Neural progenitor cell (in vitro differentiated cells): ENCODE measurements at regions not wholly inside any gene's neighbourhood (a gene's known extent, or its start where the extent isn't known, plus 50 kb on each side); places are given as distances from the start of the nearest gene placed in this dataset.

Experiments
- DNase-seq: peaks from one replicate; pipeline ENCODE4 v3.0.0-alpha.2; 2016; ENCODE audit warnings: low spot score
- H2AFZ ChIP-seq: fragments of 200-600 bp; sonication (generic); replicated peaks from 2 replicates; pipeline ENCODE4 v1.6.1; 2016; ENCODE audit warnings: antibody characterized with exemption
- H3F3A ChIP-seq: fragments of 200-600 bp; sonication (generic); 2 replicates; pipeline ENCODE4 v1.6.1; 2016; ENCODE audit warnings: antibody characterized with exemption, low read depth
- H3K27ac ChIP-seq: fragments of 200-600 bp; sonication (generic); 2 replicates; pipeline ENCODE4 v1.5.1; 2016; ENCODE audit warnings: mild to moderate bottlenecking
- H3K27me3 ChIP-seq: fragments of 200-600 bp; sonication (generic); 2 replicates; pipeline ENCODE4 v1.6.1; 2016; ENCODE audit warnings: mild to moderate bottlenecking, moderate library complexity
- H3K36me3 ChIP-seq: fragments of 200-600 bp; sonication (generic); 2 replicates; pipeline ENCODE4 v1.5.1; 2016
- H3K4me1 ChIP-seq: fragments of 200-600 bp; sonication (generic); 2 replicates; pipeline ENCODE4 v1.6.1; 2016; ENCODE audit warnings: mixed run types
- H3K4me2 ChIP-seq: fragments of 200-600 bp; sonication (generic); 2 replicates; pipeline ENCODE4 v1.6.1; 2016
- H3K4me3 ChIP-seq: fragments of 200-600 bp; sonication (generic); 2 replicates; pipeline ENCODE4 v1.5.1; 2016
- H3K79me2 ChIP-seq: fragments of 200-600 bp; sonication (generic); 2 replicates; pipeline ENCODE4 v1.6.1; 2016; ENCODE audit warnings: low read depth
- H3K9ac ChIP-seq: fragments of 200-600 bp; sonication (generic); 2 replicates; pipeline ENCODE4 v1.6.1; 2016
- H3K9me3 ChIP-seq: fragments of 200-600 bp; sonication (generic); 2 replicates; pipeline ENCODE4 v1.5.1; 2016; ENCODE audit warnings: low read depth
- H4K20me1 ChIP-seq: fragments of 200-600 bp; sonication (generic); 2 replicates; pipeline ENCODE4 v1.6.1; 2016; ENCODE audit warnings: low read depth
- H3K27ac Mint-ChIP-seq: 3 replicates; pipeline ENCODE4 v1.8.0; 2021; ENCODE audit warnings: mixed read lengths
- H3K27me3 Mint-ChIP-seq: 2 replicates; pipeline ENCODE4 v1.8.0; 2022; ENCODE audit warnings: low read depth, mild to moderate bottlenecking, inconsistent platforms, moderate library complexity, mixed read lengths; ENCODE audit not compliant: insufficient read depth
- H3K36me3 Mint-ChIP-seq: 3 replicates; pipeline ENCODE4 v1.8.0; 2021; ENCODE audit warnings: mixed read lengths
- H3K4me1 Mint-ChIP-seq: 3 replicates; pipeline ENCODE4 v1.8.0; 2021; ENCODE audit warnings: mixed read lengths
- H3K4me3 Mint-ChIP-seq: 3 replicates; pipeline ENCODE4 v1.8.0; 2021; ENCODE audit warnings: mild to moderate bottlenecking, moderate library complexity, mixed read lengths
- H3K9me3 Mint-ChIP-seq: 3 replicates; pipeline ENCODE4 v1.8.0; 2020; ENCODE audit warnings: mixed read lengths
- CTCF ChIP-seq: fragments of 200-600 bp; sonication (generic); IDR thresholded peaks from 2 replicates; pipeline ENCODE4 v1.5.1; 2017; ENCODE audit warnings: antibody characterized with exemption, mild to moderate bottlenecking
- EZH2 ChIP-seq: fragments of 200-600 bp; sonication (generic); IDR thresholded peaks from 2 replicates; pipeline ENCODE4 v1.6.1; 2017; ENCODE audit warnings: antibody characterized with exemption, mild to moderate bottlenecking, moderate library complexity
- EZH2phosphoT487 ChIP-seq: fragments of 200-600 bp; sonication (generic); IDR thresholded peaks from 2 replicates; pipeline ENCODE4 v1.6.1; 2017; ENCODE audit warnings: antibody characterized with exemption

- H3K27ac ChIP-seq = peak overlapping the region; percentile 13
- no peaks in the 10 kb centered on the region for H3K36me3 ChIP-seq
- H3K4me1 ChIP-seq = peaks cover 30% of the 10 kb centered on the region
- no peak for TF ChIP-seq EZH2
- no peak for TF ChIP-seq CTCF
- TF ChIP-seq EZH2phosphoT487 = no peak
- H4K20me1 ChIP-seq = no peaks in the 10 kb centered on the region
- H3K79me2 ChIP-seq = no peaks in the 10 kb centered on the region
- no peak overlapping the region for H3K4me3 ChIP-seq
- no peaks in the 10 kb centered on the region for H3K36me3 Mint-ChIP-seq
- H3F3A ChIP-seq = peaks cover 14% of the 10 kb centered on the region
- no peak overlapping the region for H3K9ac ChIP-seq
- H3K4me1 Mint-ChIP-seq = peaks cover 21% of the 10 kb centered on the region
- peak overlapping the region; percentile 64 for H2AFZ ChIP-seq
- H3K4me3 Mint-ChIP-seq = no peak overlapping the region
- no peaks in the 10 kb centered on the region for H3K27me3 ChIP-seq
- H3K27ac Mint-ChIP-seq = peak overlapping the region; percentile 78
- peak; percentile 24 for DNase-seq
- H3K4me2 ChIP-seq = peak overlapping the region; percentile 12
- no peaks in the 10 kb centered on the region for H3K9me3 Mint-ChIP-seq
- peaks cover 3% of the 10 kb centered on the region for H3K27me3 Mint-ChIP-seq
- no peaks in the 10 kb centered on the region for H3K9me3 ChIP-seq
Measured at GRCh38 chr16:17668386-17668785, 197.6 kb upstream of the XYLT1 start.

- Mint-ChIP-seq H3K36me3 (no peaks in the 10 kb centered on the region), H3K4me1 (peaks cover 21% of the 10 kb centered on the region), H3K27me3 (peaks cover 3% of the 10 kb centered on the region), H3K27ac (no peak overlapping the region), H3K4me3 (no peak overlapping the region), H3K9me3 (no peaks in the 10 kb centered on the region)
- H3K4me2 ChIP-seq = no peak overlapping the region
- H3K9me3 ChIP-seq = no peaks in the 10 kb centered on the region
- H4K20me1 ChIP-seq = no peaks in the 10 kb centered on the region
- no peak overlapping the region for H2AFZ ChIP-seq
- no peak overlapping the region for H3K27ac ChIP-seq
- no peak overlapping the region for H3K9ac ChIP-seq
- no peaks in the 10 kb centered on the region for H3K79me2 ChIP-seq
- H3F3A ChIP-seq = peaks cover 14% of the 10 kb centered on the region
- TF ChIP-seq EZH2phosphoT487 (no peak), EZH2 (no peak)
- H3K36me3 ChIP-seq = no peaks in the 10 kb centered on the region
- DNase-seq = no peak
- no peaks in the 10 kb centered on the region for H3K27me3 ChIP-seq
- H3K4me1 ChIP-seq = peaks cover 20% of the 10 kb centered on the region
- no peak overlapping the region for H3K4me3 ChIP-seq
Measured at GRCh38 chr16:17666293-17666692, 195.5 kb upstream of the XYLT1 start.

- no peak overlapping the region for H3K27ac Mint-ChIP-seq
- Histone ChIP-seq H3F3A (no peaks in the 10 kb centered on the region), H4K20me1 (no peaks in the 10 kb centered on the region), H3K4me3 (no peak overlapping the region), H3K9ac (no peak overlapping the region), H3K4me1 (peaks cover 5% of the 10 kb centered on the region), H2AFZ (no peak overlapping the region), H3K4me2 (no peak overlapping the region), H3K79me2 (no peaks in the 10 kb centered on the region), H3K36me3 (no peaks in the 10 kb centered on the region), H3K27me3 (no peaks in the 10 kb centered on the region), H3K9me3 (no peaks in the 10 kb centered on the region), H3K27ac (no peak overlapping the region)
- TF ChIP-seq CTCF = no peak
- no peak for TF ChIP-seq EZH2
- no peak for TF ChIP-seq EZH2phosphoT487
- no peaks in the 10 kb centered on the region for H3K9me3 Mint-ChIP-seq
- H3K4me1 Mint-ChIP-seq = peaks cover 26% of the 10 kb centered on the region
- H3K36me3 Mint-ChIP-seq = no peaks in the 10 kb centered on the region
- H3K4me3 Mint-ChIP-seq = no peak overlapping the region
- DNase-seq = no peak
- H3K27me3 Mint-ChIP-seq = peaks cover 7% of the 10 kb centered on the region
Measured at GRCh38 chr16:17658881-17659280, 188.1 kb upstream of the XYLT1 start.

GRCh38 chr16:17657045-17657444 lies 186.3 kb upstream of the XYLT1 start:
- H3K4me1 Mint-ChIP-seq = peaks cover 26% of the 10 kb centered on the region
- H3K36me3 Mint-ChIP-seq = no peaks in the 10 kb centered on the region
- H3K79me2 ChIP-seq = no peaks in the 10 kb centered on the region

More at GRCh38 chr16:17657045-17657444, 186.3 kb upstream of the XYLT1 start:
- Histone ChIP-seq H3K27me3 (no peaks in the 10 kb centered on the region), H3F3A (no peaks in the 10 kb centered on the region), H3K4me3 (no peak overlapping the region), H2AFZ (no peak overlapping the region), H3K36me3 (no peaks in the 10 kb centered on the region), H3K4me2 (no peak overlapping the region), H3K9me3 (no peaks in the 10 kb centered on the region), H4K20me1 (no peaks in the 10 kb centered on the region), H3K9ac (no peak overlapping the region), H3K4me1 (peaks cover 5% of the 10 kb centered on the region), H3K27ac (no peak overlapping the region)
- Mint-ChIP-seq H3K27ac (peak overlapping the region; percentile 42), H3K9me3 (no peaks in the 10 kb centered on the region), H3K4me3 (no peak overlapping the region), H3K27me3 (peaks cover 7% of the 10 kb centered on the region)
- no peak for TF ChIP-seq CTCF
- no peak for TF ChIP-seq EZH2
- no peak for TF ChIP-seq EZH2phosphoT487
- no peak for DNase-seq
